GM12878 (cell line): ENCODE measurements at regions not wholly inside any gene's neighbourhood (a gene's known extent, or its start where the extent isn't known, plus 50 kb on each side); places are given as distances from the start of the nearest gene placed in this dataset.

Experiments used
- ATAC-seq: fragments of 200-7000 bp; cut with Tn5 transposase; 3 replicates; pipeline ENCODE4 v1.9.1; 2020; ENCODE audit warnings: mild to moderate bottlenecking, moderate library complexity
- BruUV-seq: library from RNA; stranded (reverse); fragments of 400-500 nt; replicated peaks from 2 replicates; lab custom pipeline; 2021; lab: Mats Ljungman, UMichigan
- CTCF ChIA-PET: fragments of 300-600 bp; sonication (Branson Sonifier 250); formaldehyde crosslinking; extraction: SDS; loops from one replicate; lab custom pipeline; 2021; ENCODE audit warnings: inconsistent platforms; lab: Yijun Ruan, JAX
- POLR2A ChIA-PET: fragments of 350-600 bp; formaldehyde crosslinking; extraction: SDS; loops from one replicate; lab custom pipeline; 2021; ENCODE audit warnings: inconsistent platforms; lab: Charles Lee
- RAD21 ChIA-PET: fragments of 300-600 bp; sonication (Branson Sonifier 250); formaldehyde crosslinking; loops from one replicate; lab custom pipeline; 2023; ENCODE audit warnings: antibody characterized with exemption; ENCODE audit not compliant: unreplicated experiment; lab: Charles Lee
- SMC1A ChIA-PET: fragments of 300-600 bp; sonication (Branson Sonifier 250); formaldehyde crosslinking; loops from one replicate; lab custom pipeline; 2023; ENCODE audit not compliant: unreplicated experiment, uncharacterized antibody; lab: Charles Lee
- DNase-seq: peaks from one replicate; pipeline ENCODE4 v3.0.0-alpha.2; 2011; ENCODE audit warnings: low read depth, low spot score
- FAIRE-seq: peaks from 3 replicates; lab custom pipeline; 2011; peaks lifted over from hg19 to GRCh38; lab: Jason Lieb, UNC
- H2AFZ ChIP-seq: 2 replicates; pipeline ENCODE4 v1.6.0; 2011; ENCODE audit warnings: low read depth, low read length, control low read depth; ENCODE audit not compliant: control insufficient read depth
- H3K27ac ChIP-seq: 2 replicates; pipeline ENCODE4 v1.5.1; 2011; ENCODE audit warnings: control low read depth; ENCODE audit not compliant: control insufficient read depth, insufficient read depth
- H3K27me3 ChIP-seq, 2 experiments: replicated peaks in 1 of 2; 2 replicates each; pipeline versions ENCODE4 v1.6.0 to v1.6.1; 2011; ENCODE audit warnings: low read length in 1 of 2; ENCODE audit not compliant: control insufficient read depth in 2 of 2, insufficient read depth in 2 of 2
- H3K36me3 ChIP-seq, 2 experiments: 2 replicates each; pipeline ENCODE4 v1.5.1; 2011; ENCODE audit warnings: low read length in 1 of 2; ENCODE audit not compliant: control insufficient read depth in 2 of 2, insufficient read depth in 2 of 2
- H3K4me1 ChIP-seq: 2 replicates; pipeline ENCODE4 v1.6.1; 2011; ENCODE audit warnings: mild to moderate bottlenecking, low read length, moderate library complexity, mixed read lengths; ENCODE audit not compliant: control insufficient read depth, insufficient read depth
- H3K4me2 ChIP-seq: 2 replicates; pipeline ENCODE4 v1.6.0; 2011; ENCODE audit warnings: control low read depth; ENCODE audit not compliant: control insufficient read depth, insufficient read depth
- H3K4me3 ChIP-seq: fragments of 200-600 bp; sonication (generic); 2 replicates; pipeline ENCODE4 v1.5.1; 2016
- H3K79me2 ChIP-seq: 2 replicates; pipeline ENCODE4 v1.6.0; 2011; ENCODE audit warnings: low read length; ENCODE audit not compliant: control insufficient read depth, insufficient read depth
- H3K9ac ChIP-seq: 2 replicates; pipeline ENCODE4 v1.8.0; 2011; ENCODE audit warnings: low read length, control low read depth, mixed read lengths; ENCODE audit not compliant: control insufficient read depth, insufficient read depth
- H3K9me3 ChIP-seq: replicated peaks from 3 replicates; pipeline ENCODE4 v1.5.1; 2011; ENCODE audit warnings: mild to moderate bottlenecking, low read length; ENCODE audit not compliant: control insufficient read depth, insufficient read depth
- H4K20me1 ChIP-seq: 2 replicates; pipeline ENCODE4 v1.6.0; 2011; ENCODE audit not compliant: control insufficient read depth, insufficient read depth
- E2F4 ChIP-seq: IDR thresholded peaks from 2 replicates; pipeline ENCODE4 v1.6.1; 2012; ENCODE audit warnings: low read depth, low read length, improper control_type of control experiment
- EP300 ChIP-seq, 2 experiments: fragments of 150-350 bp in 1 of 2; IDR thresholded peaks; 2 replicates each; pipeline ENCODE4 v1.6.1; 2011 to 2012; ENCODE audit warnings: low read depth in 2 of 2, low read length in 2 of 2, borderline replicate concordance in 1 of 2, improper control_type of control experiment in 1 of 2, inconsistent platforms in 1 of 2; ENCODE audit not compliant: control insufficient read depth in 1 of 2
- NFIC ChIP-seq: IDR thresholded peaks from 2 replicates; pipeline ENCODE4 v1.6.1; 2012; ENCODE audit warnings: low read depth, mild to moderate bottlenecking, inconsistent platforms, low read length, moderate library complexity
- NFXL1 ChIP-seq: fragments of 450-650 bp; IDR thresholded peaks from 2 replicates; pipeline ENCODE4 v1.6.1; 2017; ENCODE audit warnings: antibody characterized with exemption, mild to moderate bottlenecking, borderline replicate concordance
- NFYB ChIP-seq: IDR thresholded peaks from 2 replicates; pipeline ENCODE4 v1.6.1; 2011; ENCODE audit warnings: low read depth, mild to moderate bottlenecking, low read length, improper control_type of control experiment, moderate library complexity; ENCODE audit not compliant: insufficient read depth
- SMAD5 ChIP-seq: IDR thresholded peaks from 2 replicates; pipeline ENCODE4 v1.6.1; 2016; ENCODE audit warnings: antibody characterized with exemption, low read depth
- SPI1 ChIP-seq: IDR thresholded peaks from 2 replicates; pipeline ENCODE4 v1.6.1; 2011; ENCODE audit warnings: low read depth, mild to moderate bottlenecking, low read length, moderate library complexity, borderline replicate concordance; ENCODE audit not compliant: insufficient read depth
- WGBS: methylation state at CpG from one replicate; pipeline ENCODE4 v1.1.6; 2016; ENCODE audit warnings: low lambda C conversion rate; ENCODE audit not compliant: insufficient replicate concordance, insufficient coverage; ENCODE audit errors: missing lambda C conversion rate; 5-methylcytosine and 5-hydroxymethylcytosine counted together
- in situ Hi-C: fragments of 300-500 bp; cut with MboI; formaldehyde crosslinking; loops from 9 replicates; pipeline ENCODE4 v1.14.3; 2018; ENCODE audit warnings: mixed read lengths
- intact Hi-C: fragments of 100-400 bp; cut with micrococcal nuclease; formaldehyde crosslinking; loops from one replicate; pipeline ENCODE4 v1.14.2; 2022; ENCODE audit not compliant: unreplicated experiment

GRCh38 chr2:45232818-45233217 is 223.6 kb upstream of the SIX2 start:
- RAD21 ChIA-PET = no interaction called here
- BruUV-seq = no TSS peak
- H3K4me1 ChIP-seq = no peaks in the 10 kb centered on the region
- no peak overlapping the region for H2AFZ ChIP-seq
- no peak for DNase-seq
- no peak overlapping the region for H3K4me3 ChIP-seq
- no peak overlapping the region for H3K27ac ChIP-seq
- intact Hi-C loops = no loop called here
- TF ChIP-seq SPI1 (peak; percentile 54; the same call in 1 of the 2 replicates), E2F4 (no peak)
- TF ChIP-seq, all 136 proteins: peak for 1
- H3K79me2 ChIP-seq = no peaks in the 10 kb centered on the region
- POLR2A ChIA-PET = no interaction called here
- SMC1A ChIA-PET = no interaction called here
- 0% methylated on average over 1 of the region's 1 CpG for WGBS
- FAIRE-seq (no peak), ATAC-seq (no peak)
- H3K4me2 ChIP-seq = no peak overlapping the region
- no peak overlapping the region for H3K9ac ChIP-seq
- H4K20me1 ChIP-seq = no peaks in the 10 kb centered on the region
- H3K27me3 ChIP-seq = no peaks in the 10 kb centered on the region; a peak in 2 of 4 replicates
- no peaks in the 10 kb centered on the region; the same call in 2 of the 3 replicates for H3K9me3 ChIP-seq
- CTCF ChIA-PET = no interaction called here
- in situ Hi-C loops = no loop called here
- H3K36me3 ChIP-seq = no peaks in the 10 kb centered on the region

- Histone ChIP-seq H3K4me1 (no peaks in the 10 kb centered on the region), H3K9ac (no peak overlapping the region), H3K27me3 (peaks cover 0 to 3% of the 10 kb centered on the region in 2 experiments; a peak in 3 of 4 replicates), H3K36me3 (no peaks in the 10 kb centered on the region), H3K4me3 (no peak overlapping the region), H3K9me3 (no peaks in the 10 kb centered on the region; the same call in 2 of the 3 replicates), H4K20me1 (no peaks in the 10 kb centered on the region), H3K4me2 (no peak overlapping the region), H3K27ac (no peak overlapping the region), H3K79me2 (no peaks in the 10 kb centered on the region), H2AFZ (no peak overlapping the region)
- in situ Hi-C loops = no loop called here
- POLR2A ChIA-PET = no interaction called here
- BruUV-seq = no TSS peak
- SMC1A ChIA-PET = no interaction called here
- intact Hi-C loops = no loop called here
- DNase-seq = no peak
- 25% methylated on average over 1 of the region's 1 CpG for WGBS
- FAIRE-seq = no peak
- RAD21 ChIA-PET = no interaction called here
- CTCF ChIA-PET = no interaction called here
- ATAC-seq = no peak
- no peak for TF ChIP-seq NFXL1
- no peak for TF ChIP-seq SMAD5
- TF ChIP-seq EP300 (IDR thresholded peaks at IDR 0.05; ENCODE audit: borderline replicate concordance in 1 of 2, control insufficient read depth in 1 of 2, low read depth in 2 of 2, low read length in 2 of 2) = no peak
- TF ChIP-seq NFYB = no peak
- no peak for TF ChIP-seq NFIC
These were observed 220.2 kb upstream of the SIX2 start for GRCh38 chr2:45229411-45229810.
